Retinal pigment epithelial cell (primary cell): ENCODE measurements at regions not wholly inside any gene's neighbourhood (a gene's known extent, or its start where the extent isn't known, plus 50 kb on each side); places are given as distances from the start of the nearest gene placed in this dataset.

Experiments
- DNase-seq: peaks from one replicate; pipeline ENCODE4 v3.0.0-alpha.2; 2010; ENCODE audit warnings: low read depth
- H3K4me3 ChIP-seq: 2 replicates; pipeline ENCODE4 v1.5.1; 2011; ENCODE audit warnings: mild to moderate bottlenecking, low read length, control low read depth, moderate library complexity
- CTCF ChIP-seq: conservative IDR thresholded peaks from 2 replicates; pipeline ENCODE4 v1.5.1; 2011; ENCODE audit warnings: low read depth, low read length, control low read depth, inconsistent platforms

- H3K4me3 ChIP-seq, result no peak overlapping the region
- no peak for DNase-seq
- TF ChIP-seq CTCF, result no peak
These were observed 299.8 kb upstream of the SLC30A5 start for GRCh38 chr5:68793993-68794392.

GRCh38 chr5:68795190-68795589 lies 298.6 kb upstream of the SLC30A5 start:
- no peak for TF ChIP-seq CTCF
- DNase-seq, result no peak

DNA sequence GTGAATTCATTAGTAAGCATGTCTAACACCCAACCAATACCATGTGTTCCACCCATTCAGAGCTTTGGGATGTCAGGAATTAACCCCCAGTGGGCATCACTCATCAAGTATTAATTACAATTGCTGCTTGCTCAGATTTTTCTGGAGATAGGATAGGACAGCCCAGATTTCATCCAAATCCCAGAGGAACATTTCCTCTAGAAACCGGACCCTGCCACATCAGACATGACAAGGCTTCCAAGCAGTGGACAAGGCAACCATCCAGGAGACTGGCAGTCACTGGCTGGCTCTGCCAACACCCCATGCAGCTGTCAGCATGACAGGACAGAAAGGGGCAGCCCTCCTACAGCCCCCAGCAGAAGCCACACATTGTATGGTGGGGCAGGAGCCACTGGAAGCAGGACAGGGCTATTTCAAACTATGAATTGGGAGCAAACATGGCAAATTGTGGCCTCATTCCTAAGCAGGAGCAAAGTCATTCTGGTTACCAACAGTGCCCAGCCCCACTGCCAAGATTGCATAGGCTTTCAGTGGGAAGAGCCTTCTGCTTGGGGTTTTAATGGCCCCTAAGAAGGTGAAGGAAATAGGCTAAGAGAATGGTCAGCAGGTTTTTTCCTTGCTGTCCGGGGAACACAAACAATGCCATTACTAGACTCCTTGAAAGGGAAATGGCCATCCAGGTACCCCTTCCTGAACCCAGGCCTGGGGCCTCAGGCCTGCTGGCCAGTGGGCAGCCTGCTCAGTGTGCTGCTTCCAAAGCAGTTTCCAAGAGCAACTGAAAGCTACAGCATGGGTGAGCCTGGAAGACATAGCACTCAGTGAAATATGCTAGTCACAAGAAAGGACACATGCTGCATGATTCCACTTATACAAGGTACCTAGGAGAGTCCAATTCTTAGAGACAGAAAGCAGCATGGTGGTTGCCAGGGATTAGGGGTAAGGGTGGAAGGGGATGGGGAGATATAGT lies 294.7 kb upstream of the SLC30A5 start:
- no peak for DNase-seq
- no peak for TF ChIP-seq CTCF

More at GRCh38 chr5:68795190-68795589, 298.6 kb upstream of the SLC30A5 start:
- H3K4me3 ChIP-seq, result no peak overlapping the region

DNA sequence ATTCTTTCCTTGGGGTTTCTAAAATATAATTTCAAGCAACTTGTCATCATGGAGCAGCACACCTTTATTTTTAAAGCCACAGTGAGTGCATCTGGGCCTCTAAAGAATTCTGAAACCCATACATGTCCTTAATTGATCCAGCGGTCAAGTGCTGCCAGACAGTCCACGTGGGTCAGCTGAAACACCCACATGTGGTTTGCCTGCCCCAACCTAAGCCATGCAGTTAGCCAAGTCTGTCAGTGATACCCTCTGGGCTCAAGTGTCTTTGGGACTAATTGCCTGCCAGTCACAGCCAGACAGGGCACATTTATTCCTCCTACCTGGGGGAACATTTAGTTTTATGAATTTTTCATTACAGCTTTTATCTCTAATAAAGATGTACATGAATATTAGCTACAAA lies 291.4 kb upstream of the SLC30A5 start:
- no peak for DNase-seq
- TF ChIP-seq CTCF, result no peak
- H3K4me3 ChIP-seq, result no peak overlapping the region

More for the DNA sequence above, 294.7 kb upstream of the SLC30A5 start:
- H3K4me3 ChIP-seq, result no peak overlapping the region

DNA sequence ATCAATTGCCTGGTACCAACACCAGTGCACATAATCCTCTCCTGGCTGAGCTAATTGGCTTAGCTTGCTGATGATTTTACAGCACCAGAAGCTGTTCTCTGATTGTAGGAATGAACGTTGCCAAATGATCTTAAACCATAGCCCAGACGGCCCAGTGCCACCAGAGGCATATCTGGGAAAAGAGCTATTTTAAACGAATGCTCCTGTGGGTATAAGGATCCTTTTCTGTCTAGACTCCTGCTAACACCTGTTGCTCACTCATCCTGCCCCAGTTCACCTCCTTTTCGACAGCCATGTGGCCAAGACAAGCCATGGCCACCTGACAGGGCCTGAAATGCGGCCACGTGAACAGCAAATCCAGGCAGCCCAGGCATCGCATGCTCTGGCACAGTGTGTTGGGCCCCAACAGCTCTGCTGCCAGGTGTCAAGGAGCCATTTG lies 289.9 kb upstream of the SLC30A5 start:
- TF ChIP-seq CTCF, result no peak

DNA sequence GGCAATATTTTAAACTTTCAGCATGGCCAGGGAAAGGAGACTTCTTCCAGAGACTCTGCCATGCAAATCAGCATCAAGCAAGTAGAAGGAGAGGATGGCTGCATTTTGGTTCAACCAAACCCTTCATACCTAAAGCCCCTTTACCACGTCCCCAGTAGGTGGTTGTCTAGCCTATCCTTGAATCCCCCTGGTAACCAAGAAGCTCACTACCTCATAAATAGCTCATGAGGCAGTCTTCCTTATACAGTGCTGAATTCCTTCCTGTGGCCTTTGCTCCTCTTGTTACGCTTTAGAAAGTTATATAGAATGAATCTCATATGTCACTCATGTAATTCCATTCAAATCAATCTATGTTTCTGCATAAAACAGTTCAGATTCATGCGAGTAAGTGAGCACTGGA lies 289.5 kb upstream of the SLC30A5 start:
- H3K4me3 ChIP-seq, result no peak overlapping the region
- no peak for DNase-seq
- no peak for TF ChIP-seq CTCF

More for the DNA sequence above, 289.9 kb upstream of the SLC30A5 start:
- peak; percentile 92 for DNase-seq
- no peak overlapping the region for H3K4me3 ChIP-seq

GRCh38 chr5:68805444-68805843 lies 288.4 kb upstream of the SLC30A5 start:
- no peak for TF ChIP-seq CTCF
- no peak overlapping the region for H3K4me3 ChIP-seq
- DNase-seq, result no peak
